ENCODE measurements at regions not wholly inside any gene's neighbourhood (a gene's known extent, or its start where the extent isn't known, plus 50 kb on each side); places are given as distances from the start of the nearest gene placed in this dataset.
"Not testable (repeated sequence)": the region's sequence is repeated elsewhere in the genome, so short reads cannot be mapped to it uniquely, and the experiment has no call there.

- DNase-seq (ENCODE audit: low read depth) = no peak
Observed at GRCh38 chr2:106009096-106009495, 185.0 kb downstream of the UXS1 start.

- no peak for DNase-seq (ENCODE audit: low read depth)
Observed at GRCh38 chr2:106004851-106005250, 189.2 kb downstream of the UXS1 start.

- no peak for DNase-seq (ENCODE audit: low read depth)
Observed at GRCh38 chr2:105999211-105999989, 194.7 kb downstream of the UXS1 start.

- no peak for DNase-seq (ENCODE audit: low read depth)
Observed at GRCh38 chr2:105997711-105998110, 196.4 kb downstream of the UXS1 start.

- no peak for DNase-seq (ENCODE audit: low read depth)
Observed at GRCh38 chr2:105990624-105991023, 203.5 kb downstream of the UXS1 start.

- not testable (repeated sequence) for DNase-seq (ENCODE audit: low read depth)
Observed at GRCh38 chr2:105989803-105990202, 204.3 kb downstream of the UXS1 start.

GRCh38 chr2:105989070-105989469 lies 205.0 kb downstream of the UXS1 start:
- DNase-seq (ENCODE audit: low read depth) = no peak

GRCh38 chr2:105977807-105978206 lies 216.3 kb downstream of the UXS1 start:
- DNase-seq (ENCODE audit: low read depth) = no peak

GRCh38 chr2:105977212-105977611 lies 216.9 kb downstream of the UXS1 start:
- no peak for DNase-seq (ENCODE audit: low read depth)

- no peak for DNase-seq (ENCODE audit: low read depth)
Observed at GRCh38 chr2:105974812-105975211, 219.3 kb downstream of the UXS1 start.

- no peak for DNase-seq (ENCODE audit: low read depth)
Observed at GRCh38 chr2:105972927-105973326, 221.2 kb downstream of the UXS1 start.

- DNase-seq (ENCODE audit: low read depth) = no peak
Observed at GRCh38 chr2:105972246-105972645, 221.9 kb downstream of the UXS1 start.

- DNase-seq (ENCODE audit: low read depth) = no peak
Observed at GRCh38 chr2:105969552-105969951, 224.5 kb downstream of the UXS1 start.

GRCh38 chr2:105962221-105962620 lies 217.5 kb downstream of the NCK2 start:
- DNase-seq (ENCODE audit: low read depth) = no peak

- no peak for DNase-seq (ENCODE audit: low read depth)
Observed at GRCh38 chr2:105961599-105962146, 217.0 kb downstream of the NCK2 start.

GRCh38 chr2:105959357-105959756 lies 214.6 kb downstream of the NCK2 start:
- no peak for DNase-seq (ENCODE audit: low read depth)

GRCh38 chr2:105954891-105955290 lies 210.2 kb downstream of the NCK2 start:
- no peak for DNase-seq (ENCODE audit: low read depth)

GRCh38 chr2:105953942-105954341 lies 209.2 kb downstream of the NCK2 start:
- no peak for DNase-seq (ENCODE audit: low read depth)

- DNase-seq (ENCODE audit: low read depth) = no peak
Observed at GRCh38 chr2:105952131-105952530, 207.4 kb downstream of the NCK2 start.

GRCh38 chr2:105951384-105951694 lies 206.6 kb downstream of the NCK2 start:
- no peak for DNase-seq (ENCODE audit: low read depth)

- DNase-seq (ENCODE audit: low read depth) = no peak
Observed at GRCh38 chr2:105950521-105951383, 206.0 kb downstream of the NCK2 start.

- DNase-seq (ENCODE audit: low read depth) = no peak
Observed at GRCh38 chr2:105943977-105944376, 199.3 kb downstream of the NCK2 start.
